ENCODE measurements at regions not wholly inside any gene's neighbourhood (a gene's known extent, or its start where the extent isn't known, plus 50 kb on each side); places are given as distances from the start of the nearest gene placed in this dataset.

DNA sequence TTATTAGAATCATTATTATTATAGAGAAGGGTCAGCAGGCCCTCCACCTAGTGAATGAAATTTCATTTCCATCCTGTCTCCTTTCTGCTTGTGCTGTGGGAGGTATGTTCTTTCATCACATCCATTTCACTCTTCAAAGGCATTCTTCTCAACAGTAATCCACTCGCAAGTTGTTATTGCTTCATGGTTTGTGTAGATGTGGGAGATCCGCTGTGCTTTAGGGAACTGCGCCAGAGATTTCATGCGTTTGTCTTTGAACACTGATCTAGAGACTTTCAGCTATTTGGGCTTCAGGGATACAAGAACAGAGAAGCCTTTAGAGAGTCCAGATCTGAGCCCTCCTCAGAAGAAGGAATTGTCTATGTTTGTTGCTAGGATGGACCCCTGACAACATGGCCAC is 53.5 kb upstream of the PUDP start:
- TF ChIP-seq, protein P1, sequence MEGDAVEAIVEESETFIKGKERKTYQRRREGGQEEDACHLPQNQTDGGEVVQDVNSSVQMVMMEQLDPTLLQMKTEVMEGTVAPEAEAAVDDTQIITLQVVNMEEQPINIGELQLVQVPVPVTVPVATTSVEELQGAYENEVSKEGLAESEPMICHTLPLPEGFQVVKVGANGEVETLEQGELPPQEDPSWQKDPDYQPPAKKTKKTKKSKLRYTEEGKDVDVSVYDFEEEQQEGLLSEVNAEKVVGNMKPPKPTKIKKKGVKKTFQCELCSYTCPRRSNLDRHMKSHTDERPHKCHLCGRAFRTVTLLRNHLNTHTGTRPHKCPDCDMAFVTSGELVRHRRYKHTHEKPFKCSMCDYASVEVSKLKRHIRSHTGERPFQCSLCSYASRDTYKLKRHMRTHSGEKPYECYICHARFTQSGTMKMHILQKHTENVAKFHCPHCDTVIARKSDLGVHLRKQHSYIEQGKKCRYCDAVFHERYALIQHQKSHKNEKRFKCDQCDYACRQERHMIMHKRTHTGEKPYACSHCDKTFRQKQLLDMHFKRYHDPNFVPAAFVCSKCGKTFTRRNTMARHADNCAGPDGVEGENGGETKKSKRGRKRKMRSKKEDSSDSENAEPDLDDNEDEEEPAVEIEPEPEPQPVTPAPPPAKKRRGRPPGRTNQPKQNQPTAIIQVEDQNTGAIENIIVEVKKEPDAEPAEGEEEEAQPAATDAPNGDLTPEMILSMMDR (conservative IDR thresholded peaks at IDR 0.05) = no peak
- no peak overlapping the region for H3K27ac ChIP-seq

DNA sequence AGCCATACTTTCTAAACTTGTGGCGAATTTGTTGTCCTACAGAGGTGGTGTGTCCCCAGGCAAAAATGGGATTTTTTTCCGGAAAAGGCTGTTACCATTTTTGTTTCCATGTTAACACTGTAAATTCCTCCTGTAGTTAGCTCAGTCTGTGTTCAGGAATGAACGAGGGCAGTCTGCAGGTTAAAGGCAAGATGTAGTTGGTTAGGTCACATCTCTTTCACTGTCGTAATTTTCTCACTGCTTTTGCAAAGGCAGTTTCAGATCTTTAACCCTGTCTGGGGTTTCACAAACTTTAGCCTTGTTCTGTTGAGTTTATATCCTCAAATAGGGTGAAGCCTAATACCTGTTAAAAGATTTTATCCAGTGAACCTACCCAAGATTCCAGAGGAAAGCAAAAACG is 50.5 kb upstream of the PUDP start:
- TF ChIP-seq, protein P1 (conservative IDR thresholded peaks at IDR 0.05) = no peak
- H3K27ac ChIP-seq = no peak overlapping the region
